Suprapubic skin (tissue), 4 donors: ENCODE measurements at regions not wholly inside any gene's neighbourhood (a gene's known extent, or its start where the extent isn't known, plus 50 kb on each side); places are given as distances from the start of the nearest gene placed in this dataset.

Experiments
- DNase-seq, 2 donors: peaks; one replicate each; pipeline ENCODE4 v3.0.0-alpha.2; 2019; ENCODE audit warnings: low spot score in 2 of 2
- H3K27ac ChIP-seq: fragments of 200-600 bp; sonication (generic); one replicate; pipeline ENCODE4 v1.5.1; 2019
- H3K27me3 ChIP-seq: fragments of 200-600 bp; sonication (generic); one replicate; pipeline ENCODE4 v1.5.1; 2019
- H3K36me3 ChIP-seq: fragments of 200-600 bp; sonication (generic); one replicate; pipeline ENCODE4 v1.5.1; 2019
- H3K4me1 ChIP-seq: fragments of 200-600 bp; sonication (generic); one replicate; pipeline ENCODE4 v1.5.1; 2019
- H3K4me3 ChIP-seq: fragments of 200-600 bp; sonication (generic); one replicate; pipeline ENCODE4 v1.5.1; 2019; ENCODE audit warnings: mild to moderate bottlenecking
- H3K9me3 ChIP-seq: fragments of 200-600 bp; sonication (generic); one replicate; pipeline ENCODE4 v1.5.1; 2019
- CTCF ChIP-seq, 2 donors: fragments of 200-600 bp in 1 of 2; fragments of 450-650 bp in 1 of 2; sonication (generic) in 1 of 2; IDR thresholded peaks; one replicate each; pipeline ENCODE4 v1.5.1; 2016 to 2019; ENCODE audit warnings: antibody characterized with exemption in 2 of 2, mild to moderate bottlenecking in 1 of 2, moderate library complexity in 1 of 2
- EP300 ChIP-seq: sonication (generic); formaldehyde crosslinking; IDR thresholded peaks from one replicate; pipeline ENCODE4 v1.6.1; 2017; ENCODE audit warnings: antibody characterized with exemption
- POLR2A ChIP-seq, 2 donors: fragments of 450-650 bp; IDR thresholded peaks; one replicate each; pipeline ENCODE4 v1.6.1; 2017; ENCODE audit warnings: antibody characterized with exemption in 2 of 2, mild to moderate bottlenecking in 2 of 2, moderate library complexity in 2 of 2
- POLR2AphosphoS5 ChIP-seq, 3 donors: sonication (generic); formaldehyde crosslinking; IDR thresholded peaks; one replicate each; pipeline ENCODE4 v1.6.1; 2017; ENCODE audit warnings: antibody characterized with exemption in 3 of 3
- WGBS: methylation state at CpG from one replicate; pipeline ENCODE4 v1.1.5; 2018; 5-methylcytosine and 5-hydroxymethylcytosine counted together

DNA sequence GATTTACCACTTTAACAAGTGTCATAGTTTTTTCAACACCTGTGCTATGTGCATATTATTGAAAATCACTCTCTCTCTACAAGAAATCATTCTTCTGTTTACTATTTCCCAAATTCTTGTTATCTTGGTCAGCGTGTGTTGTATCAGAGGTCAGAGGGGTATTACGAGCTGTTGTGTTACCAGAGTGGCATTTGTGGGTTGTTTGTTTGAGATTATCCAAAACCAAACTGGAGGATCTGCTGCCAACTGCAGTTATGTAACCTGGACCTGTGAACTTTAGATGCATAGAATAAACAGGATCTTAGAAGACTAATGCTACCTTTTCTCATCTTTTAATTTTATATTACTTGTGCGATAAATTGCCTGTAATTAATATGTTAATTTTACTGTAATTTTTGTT, 1751.4 kb upstream of the SPRY2 start:
- DNase-seq, result no peak
- Histone ChIP-seq H3K4me3 (no peak overlapping the region), H3K27me3 (no peaks in the 10 kb centered on the region), H3K4me1 (no peaks in the 10 kb centered on the region), H3K27ac (no peak overlapping the region), H3K36me3 (no peaks in the 10 kb centered on the region), H3K9me3 (no peaks in the 10 kb centered on the region)
- TF ChIP-seq POLR2AphosphoS5 (IDR thresholded peaks at IDR 0.05) (no peak), CTCF (IDR thresholded peaks at IDR 0.05) (no peak), EP300 (no peak), POLR2A (IDR thresholded peaks at IDR 0.05) (no peak)
- 86% methylated on average over 3 of the region's 3 CpGs for WGBS

- H3K27ac ChIP-seq, result no peak overlapping the region
- TF ChIP-seq POLR2AphosphoS5 (IDR thresholded peaks at IDR 0.05) (no peak), POLR2A (IDR thresholded peaks at IDR 0.05) (no peak), CTCF (IDR thresholded peaks at IDR 0.05) (no peak), EP300 (no peak)
These were observed 1747.9 kb upstream of the SPRY2 start for GRCh38 chr13:82088781-82089180.

GRCh38 chr13:82076496-82076895, 1735.6 kb upstream of the SPRY2 start:
- Histone ChIP-seq H3K27me3 (no peaks in the 10 kb centered on the region), H3K9me3 (no peaks in the 10 kb centered on the region), H3K36me3 (no peaks in the 10 kb centered on the region), H3K27ac (no peak overlapping the region), H3K4me3 (no peak overlapping the region), H3K4me1 (no peaks in the 10 kb centered on the region)
- no peak for DNase-seq
- TF ChIP-seq EP300 (no peak), POLR2AphosphoS5 (IDR thresholded peaks at IDR 0.05) (no peak), CTCF (IDR thresholded peaks at IDR 0.05) (no peak), POLR2A (IDR thresholded peaks at IDR 0.05) (no peak)
- 66% methylated on average over 5 of the region's 5 CpGs for WGBS

More at GRCh38 chr13:82088781-82089180, 1747.9 kb upstream of the SPRY2 start:
- Histone ChIP-seq H3K27me3 (no peaks in the 10 kb centered on the region), H3K9me3 (no peaks in the 10 kb centered on the region), H3K4me1 (no peaks in the 10 kb centered on the region), H3K36me3 (no peaks in the 10 kb centered on the region), H3K4me3 (no peak overlapping the region)
- no peak for DNase-seq
- 0% methylated on average over 1 of the region's 1 CpG for WGBS

- Histone ChIP-seq H3K36me3 (no peaks in the 10 kb centered on the region), H3K9me3 (peaks cover 7% of the 10 kb centered on the region), H3K27me3 (no peaks in the 10 kb centered on the region), H3K4me3 (no peak overlapping the region), H3K27ac (no peak overlapping the region), H3K4me1 (no peaks in the 10 kb centered on the region)
- TF ChIP-seq POLR2A (IDR thresholded peaks at IDR 0.05) (no peak), EP300 (no peak), POLR2AphosphoS5 (IDR thresholded peaks at IDR 0.05) (no peak), CTCF (IDR thresholded peaks at IDR 0.05) (no peak)
- WGBS, result 29% methylated on average over 1 of the region's 1 CpG
- DNase-seq, result no peak
These were observed 1729.5 kb upstream of the SPRY2 start for GRCh38 chr13:82070416-82070815.

DNA sequence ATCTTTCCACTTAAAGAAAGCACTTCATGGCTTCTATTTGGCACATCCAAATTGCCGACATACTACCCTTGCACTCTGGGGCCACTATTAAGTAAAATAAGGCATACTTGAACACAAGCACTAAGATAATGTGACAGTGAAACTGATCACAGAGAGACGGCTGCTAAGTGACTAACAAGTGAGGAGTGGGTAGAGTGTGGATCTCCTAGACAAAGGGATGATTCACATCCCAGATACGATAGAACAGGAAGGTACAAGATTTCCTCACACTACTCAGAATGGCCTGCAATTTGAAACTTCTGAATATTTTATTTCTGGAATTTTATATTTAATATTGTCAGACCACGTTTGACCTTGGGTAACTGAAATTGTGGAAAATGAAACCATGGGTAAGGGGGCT, 1721.8 kb upstream of the SPRY2 start:
- TF ChIP-seq CTCF (IDR thresholded peaks at IDR 0.05) (no peak), POLR2A (IDR thresholded peaks at IDR 0.05) (no peak), POLR2AphosphoS5 (IDR thresholded peaks at IDR 0.05) (no peak), EP300 (no peak)
- no peak overlapping the region for H3K27ac ChIP-seq
- DNase-seq, result no peak
- peaks cover under 1% of the 10 kb centered on the region for H3K9me3 ChIP-seq
- H3K4me1 ChIP-seq, result no peaks in the 10 kb centered on the region
- H3K4me3 ChIP-seq, result no peak overlapping the region
- WGBS, result 52% methylated on average over 4 of the region's 4 CpGs
- H3K36me3 ChIP-seq, result no peaks in the 10 kb centered on the region
- no peaks in the 10 kb centered on the region for H3K27me3 ChIP-seq
